ENCODE measurements at regions not wholly inside any gene's neighbourhood (a gene's known extent, or its start where the extent isn't known, plus 50 kb on each side); places are given as distances from the start of the nearest gene placed in this dataset.

DNA sequence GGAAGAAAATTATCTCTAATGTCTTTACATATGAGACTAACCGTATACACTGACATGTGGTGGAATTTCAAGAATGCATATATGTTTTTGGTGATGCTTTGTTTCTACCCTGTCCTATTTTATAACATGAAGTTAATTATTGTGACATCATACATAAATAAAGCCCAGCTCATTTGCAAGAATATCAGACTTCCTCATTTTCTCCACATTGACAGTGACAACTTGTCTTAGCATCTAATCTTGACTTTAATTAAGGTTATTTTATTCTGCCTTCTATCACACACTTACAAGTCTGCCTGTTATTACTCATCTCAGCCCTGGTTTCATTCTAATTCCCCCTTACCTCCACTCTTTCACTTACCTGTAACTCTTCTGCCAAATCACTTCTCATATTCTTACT lies 140.6 kb upstream of the STARD13 start:
- H3K4me1 ChIP-seq (ENCODE audit: insufficient read depth, low read length) = no peaks in the 10 kb centered on the region
- no peak overlapping the region for H3K4me3 ChIP-seq (ENCODE audit: low read length)
- no peak overlapping the region for H3K27ac ChIP-seq (ENCODE audit: low read length)
- no peaks in the 10 kb centered on the region for H3K27me3 ChIP-seq (ENCODE audit: insufficient read depth, low read length)
- no peaks in the 10 kb centered on the region for H3K36me3 ChIP-seq (ENCODE audit: insufficient read depth, low read depth, low read length)
- H3K9ac ChIP-seq (ENCODE audit: low read depth, low read length) = no peak overlapping the region
- no peaks in the 10 kb centered on the region for H3K9me3 ChIP-seq (ENCODE audit: insufficient read depth, low read depth, low read length)

DNA sequence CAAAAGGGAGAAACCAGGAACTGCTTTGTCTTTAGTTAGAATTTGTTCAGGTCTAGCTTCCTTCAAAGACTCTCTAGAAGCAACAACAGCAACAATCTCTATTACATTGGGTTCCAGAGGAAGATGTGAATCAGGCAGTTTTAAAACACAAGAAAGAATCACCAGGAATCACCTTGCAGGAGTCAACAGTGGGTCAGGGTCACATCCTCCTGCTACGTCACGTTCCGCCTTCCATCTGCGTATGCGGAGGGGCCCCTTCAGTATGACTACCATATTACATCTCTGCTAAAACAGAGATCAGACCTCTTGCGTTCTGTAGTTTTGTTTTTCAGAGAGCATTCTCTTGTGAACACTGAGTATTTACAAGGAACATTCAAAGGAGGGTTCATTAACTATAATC lies 147.8 kb upstream of the STARD13 start:
- Histone ChIP-seq H3K36me3 (ENCODE audit: insufficient read depth, low read depth, low read length) (no peaks in the 10 kb centered on the region), H3K4me1 (ENCODE audit: insufficient read depth, low read length) (no peaks in the 10 kb centered on the region), H3K9me3 (ENCODE audit: insufficient read depth, low read depth, low read length) (no peaks in the 10 kb centered on the region), H3K9ac (ENCODE audit: low read depth, low read length) (no peak overlapping the region), H3K4me3 (ENCODE audit: low read length) (no peak overlapping the region), H3K27ac (ENCODE audit: low read length) (no peak overlapping the region), H3K27me3 (ENCODE audit: insufficient read depth, low read length) (no peaks in the 10 kb centered on the region)

DNA sequence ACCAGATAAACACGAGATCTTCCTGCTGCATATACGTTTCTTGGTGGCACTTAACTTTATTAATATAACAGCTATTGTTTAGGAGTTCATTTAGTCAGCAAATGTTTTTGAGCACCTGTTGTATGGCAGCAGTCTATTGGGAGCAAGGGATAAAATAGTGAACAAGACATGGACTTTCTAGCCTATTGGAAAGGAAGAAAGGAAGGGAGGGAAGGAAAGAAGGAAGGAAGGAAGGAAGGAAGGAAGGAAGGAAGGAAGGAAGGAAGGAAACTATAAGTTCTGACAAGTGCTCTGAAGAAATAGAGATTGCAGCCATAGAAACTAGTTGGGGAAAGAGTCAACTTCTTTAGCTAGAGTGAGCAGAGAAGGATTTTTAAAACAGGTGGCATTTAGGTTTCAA lies 149.1 kb upstream of the STARD13 start:
- Histone ChIP-seq H3K9me3 (ENCODE audit: insufficient read depth, low read depth, low read length) (no peaks in the 10 kb centered on the region), H3K4me1 (ENCODE audit: insufficient read depth, low read length) (peaks cover 9% of the 10 kb centered on the region), H3K27ac (ENCODE audit: low read length) (no peak overlapping the region), H3K9ac (ENCODE audit: low read depth, low read length) (no peak overlapping the region), H3K4me3 (ENCODE audit: low read length) (no peak overlapping the region), H3K27me3 (ENCODE audit: insufficient read depth, low read length) (no peaks in the 10 kb centered on the region), H3K36me3 (ENCODE audit: insufficient read depth, low read depth, low read length) (no peaks in the 10 kb centered on the region)

DNA sequence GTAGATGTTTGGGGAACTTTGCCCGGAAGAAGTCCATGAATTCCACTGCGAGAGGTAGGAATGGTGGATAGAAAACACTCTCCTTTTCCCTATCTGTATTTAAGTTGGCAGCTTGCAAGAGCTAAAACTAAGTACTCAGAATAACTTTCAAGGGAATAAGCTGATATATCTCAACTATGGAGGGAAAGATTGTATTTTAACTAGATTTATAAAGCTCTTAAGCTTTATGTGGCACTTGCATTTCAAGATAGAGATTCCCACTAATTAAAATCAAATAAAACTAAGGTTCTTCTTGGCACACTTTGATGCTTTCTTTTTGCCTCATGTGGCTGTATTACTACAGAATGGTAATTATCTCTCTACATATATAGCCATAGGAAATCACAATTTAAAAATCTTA lies 149.7 kb upstream of the STARD13 start:
- Histone ChIP-seq H3K27me3 (ENCODE audit: insufficient read depth, low read length) (no peaks in the 10 kb centered on the region), H3K27ac (ENCODE audit: low read length) (no peak overlapping the region), H3K4me1 (ENCODE audit: insufficient read depth, low read length) (peaks cover 9% of the 10 kb centered on the region), H3K36me3 (ENCODE audit: insufficient read depth, low read depth, low read length) (no peaks in the 10 kb centered on the region), H3K9me3 (ENCODE audit: insufficient read depth, low read depth, low read length) (no peaks in the 10 kb centered on the region), H3K9ac (ENCODE audit: low read depth, low read length) (no peak overlapping the region), H3K4me3 (ENCODE audit: low read length) (no peak overlapping the region)

DNA sequence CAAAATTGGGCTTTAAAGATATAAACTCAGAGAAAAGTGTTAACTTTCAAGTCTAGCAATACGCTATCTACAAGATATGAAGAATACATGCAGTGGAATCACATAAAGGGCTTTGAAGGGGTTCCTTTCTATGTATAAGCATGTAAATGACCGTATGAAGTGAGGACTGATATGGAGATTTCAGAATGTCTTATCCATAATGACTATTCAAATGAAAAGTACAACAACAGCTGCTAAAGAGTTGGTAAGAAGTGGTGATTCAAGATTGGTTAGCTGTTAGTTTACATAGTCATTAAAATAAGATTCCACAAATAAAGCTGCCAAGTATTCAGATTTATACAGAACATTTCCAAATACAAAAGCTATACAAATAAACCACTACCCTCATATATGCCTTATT lies 153.4 kb upstream of the STARD13 start:
- Histone ChIP-seq H3K27ac (ENCODE audit: low read length) (no peak overlapping the region), H3K9ac (ENCODE audit: low read depth, low read length) (no peak overlapping the region), H3K4me3 (ENCODE audit: low read length) (no peak overlapping the region), H3K4me1 (ENCODE audit: insufficient read depth, low read length) (peaks cover 9% of the 10 kb centered on the region), H3K27me3 (ENCODE audit: insufficient read depth, low read length) (no peaks in the 10 kb centered on the region), H3K36me3 (ENCODE audit: insufficient read depth, low read depth, low read length) (no peaks in the 10 kb centered on the region), H3K9me3 (ENCODE audit: insufficient read depth, low read depth, low read length) (no peaks in the 10 kb centered on the region)

DNA sequence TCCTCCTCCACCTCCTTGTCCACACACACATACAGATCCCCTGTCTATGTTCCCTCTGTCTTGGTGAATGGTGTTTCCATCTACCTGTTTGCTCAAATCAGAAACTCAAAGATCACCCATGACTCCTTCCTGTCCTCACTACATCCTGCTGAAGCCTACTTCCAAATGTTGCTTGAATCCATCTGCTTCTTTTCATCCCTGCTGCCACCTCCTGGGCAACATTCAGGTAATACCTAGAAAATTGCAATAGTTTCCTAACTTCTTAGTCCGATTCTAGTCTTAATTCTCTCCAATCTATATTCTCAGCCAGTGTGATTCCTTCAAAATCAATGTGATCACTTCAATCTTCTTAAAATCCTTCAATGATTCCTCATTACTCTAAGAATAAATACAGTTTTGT lies 155.5 kb upstream of the STARD13 start:
- Histone ChIP-seq H3K27me3 (ENCODE audit: insufficient read depth, low read length) (no peaks in the 10 kb centered on the region), H3K4me3 (ENCODE audit: low read length) (no peak overlapping the region), H3K36me3 (ENCODE audit: insufficient read depth, low read depth, low read length) (no peaks in the 10 kb centered on the region), H3K27ac (ENCODE audit: low read length) (no peak overlapping the region), H3K9me3 (ENCODE audit: insufficient read depth, low read depth, low read length) (no peaks in the 10 kb centered on the region), H3K4me1 (ENCODE audit: insufficient read depth, low read length) (peaks cover 9% of the 10 kb centered on the region), H3K9ac (ENCODE audit: low read depth, low read length) (no peak overlapping the region)

DNA sequence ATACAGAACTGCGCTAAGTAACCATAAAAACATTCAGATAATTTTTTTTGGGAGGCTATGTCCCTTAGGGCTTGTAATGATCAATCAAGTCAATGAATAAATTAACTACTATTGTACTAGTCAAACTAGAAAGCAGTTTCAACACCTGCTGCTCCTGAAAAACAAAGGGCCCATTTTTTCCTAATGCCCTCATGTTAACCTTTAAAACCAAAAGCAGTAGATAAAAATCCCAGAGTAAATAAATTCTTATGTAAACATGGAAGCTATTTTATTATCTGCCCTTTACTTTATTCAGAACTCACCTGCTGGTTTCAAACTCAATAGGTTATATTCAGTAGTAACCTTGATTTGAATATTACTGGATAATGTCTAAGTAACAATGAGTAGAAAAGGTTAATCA lies 159.5 kb upstream of the STARD13 start:
- Histone ChIP-seq H3K4me3 (ENCODE audit: low read length) (no peak overlapping the region), H3K9ac (ENCODE audit: low read depth, low read length) (no peak overlapping the region), H3K9me3 (ENCODE audit: insufficient read depth, low read depth, low read length) (no peaks in the 10 kb centered on the region), H3K27ac (ENCODE audit: low read length) (no peak overlapping the region), H3K36me3 (ENCODE audit: insufficient read depth, low read depth, low read length) (no peaks in the 10 kb centered on the region), H3K4me1 (ENCODE audit: insufficient read depth, low read length) (no peaks in the 10 kb centered on the region), H3K27me3 (ENCODE audit: insufficient read depth, low read length) (no peaks in the 10 kb centered on the region)

DNA sequence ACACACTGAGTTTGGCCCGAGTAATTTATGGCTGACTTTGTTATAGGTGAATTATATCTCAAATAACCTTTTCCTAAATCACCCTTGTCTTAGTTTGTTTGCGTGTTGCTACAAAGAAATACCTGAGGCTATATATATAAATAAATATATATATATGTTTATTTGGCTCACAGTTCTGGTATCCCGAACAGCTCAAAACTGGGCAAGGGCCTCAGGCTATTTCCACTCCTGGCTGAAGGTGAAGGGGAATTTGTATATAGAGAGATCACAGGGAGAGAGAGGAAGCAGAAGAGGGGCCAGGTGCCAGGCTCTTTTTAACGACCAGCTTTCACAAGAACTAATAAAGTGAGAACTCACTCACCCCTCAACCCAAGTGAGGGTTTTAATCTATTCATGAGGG lies 159.9 kb upstream of the STARD13 start:
- Histone ChIP-seq H3K4me3 (ENCODE audit: low read length) (no peak overlapping the region), H3K27ac (ENCODE audit: low read length) (no peak overlapping the region), H3K4me1 (ENCODE audit: insufficient read depth, low read length) (no peaks in the 10 kb centered on the region), H3K9ac (ENCODE audit: low read depth, low read length) (no peak overlapping the region), H3K9me3 (ENCODE audit: insufficient read depth, low read depth, low read length) (no peaks in the 10 kb centered on the region), H3K27me3 (ENCODE audit: insufficient read depth, low read length) (no peaks in the 10 kb centered on the region), H3K36me3 (ENCODE audit: insufficient read depth, low read depth, low read length) (no peaks in the 10 kb centered on the region)

DNA sequence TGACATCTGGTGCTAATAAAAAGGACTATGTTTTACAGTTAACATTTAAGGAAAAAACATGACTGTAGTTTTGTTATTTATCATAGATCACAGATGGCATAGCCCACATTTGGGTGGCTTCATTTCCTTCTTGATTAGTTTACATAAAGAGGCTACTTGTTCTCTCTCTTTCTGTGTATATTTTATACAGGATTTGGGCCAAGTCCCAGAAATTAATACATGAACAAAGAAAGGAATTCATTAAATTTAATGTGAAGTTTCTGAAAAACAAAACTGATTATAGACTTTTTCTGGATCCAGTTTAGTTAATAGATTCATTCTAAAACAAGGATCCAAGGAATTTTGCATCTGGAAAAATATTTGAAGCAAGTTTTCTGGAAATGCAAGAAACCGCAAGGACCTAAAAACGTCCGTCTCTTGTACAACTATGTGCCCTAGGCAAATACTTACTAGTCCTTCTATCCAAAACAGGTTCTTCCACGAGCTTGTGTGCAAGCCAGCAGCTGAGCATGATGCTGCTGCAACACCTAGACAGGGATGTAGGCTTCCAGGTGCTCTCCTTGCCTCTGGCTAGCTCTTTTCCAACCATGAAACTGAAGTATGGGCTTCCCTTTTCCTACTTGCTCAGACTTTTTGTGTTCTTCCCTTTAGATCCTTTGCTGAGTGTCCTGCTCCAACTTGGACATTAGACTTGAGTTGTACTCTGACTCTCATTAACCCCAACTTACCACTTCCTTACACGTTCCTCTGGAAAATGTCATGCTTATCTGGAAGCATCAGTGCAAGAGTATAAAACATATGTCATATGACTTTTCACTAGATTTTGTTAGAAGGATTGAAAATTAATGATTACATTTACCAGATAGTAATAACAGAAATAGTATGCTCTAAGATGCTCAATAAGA lies 161.5 kb upstream of the STARD13 start:
- no peaks in the 10 kb centered on the region for H3K27me3 ChIP-seq (ENCODE audit: insufficient read depth, low read length)
- H3K4me3 ChIP-seq (ENCODE audit: low read length) = no peak overlapping the region
- H3K9me3 ChIP-seq (ENCODE audit: insufficient read depth, low read depth, low read length) = no peaks in the 10 kb centered on the region
- H3K9ac ChIP-seq (ENCODE audit: low read depth, low read length) = no peak overlapping the region
- H3K4me1 ChIP-seq (ENCODE audit: insufficient read depth, low read length) = no peaks in the 10 kb centered on the region
- no peak overlapping the region for H3K27ac ChIP-seq (ENCODE audit: low read length)
- H3K36me3 ChIP-seq (ENCODE audit: insufficient read depth, low read depth, low read length) = no peaks in the 10 kb centered on the region

DNA sequence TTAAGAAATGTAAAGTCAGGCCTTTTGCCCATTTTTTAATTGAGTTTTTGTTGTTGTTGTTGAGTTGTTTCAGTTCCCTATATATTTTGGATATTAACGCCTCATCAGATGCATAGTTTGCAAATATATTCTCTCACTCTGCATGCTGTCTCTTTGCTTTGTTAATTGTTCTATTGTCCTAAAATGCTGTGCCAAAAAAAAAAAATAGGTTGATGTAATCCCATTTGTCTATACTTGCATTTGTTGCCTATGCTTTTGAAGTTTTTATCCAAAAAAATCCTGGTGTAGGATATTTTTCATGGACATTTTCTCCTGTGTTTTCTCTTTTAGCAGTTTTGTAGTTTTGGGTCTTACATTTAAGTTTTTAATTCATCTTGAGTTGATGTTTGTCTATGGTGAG lies 163.3 kb upstream of the STARD13 start:
- H3K9me3 ChIP-seq (ENCODE audit: insufficient read depth, low read depth, low read length) = no peaks in the 10 kb centered on the region
- H3K4me1 ChIP-seq (ENCODE audit: insufficient read depth, low read length) = no peaks in the 10 kb centered on the region
- H3K9ac ChIP-seq (ENCODE audit: low read depth, low read length) = no peak overlapping the region
- H3K27me3 ChIP-seq (ENCODE audit: insufficient read depth, low read length) = no peaks in the 10 kb centered on the region
- no peak overlapping the region for H3K27ac ChIP-seq (ENCODE audit: low read length)
- no peak overlapping the region for H3K4me3 ChIP-seq (ENCODE audit: low read length)
- no peaks in the 10 kb centered on the region for H3K36me3 ChIP-seq (ENCODE audit: insufficient read depth, low read depth, low read length)

DNA sequence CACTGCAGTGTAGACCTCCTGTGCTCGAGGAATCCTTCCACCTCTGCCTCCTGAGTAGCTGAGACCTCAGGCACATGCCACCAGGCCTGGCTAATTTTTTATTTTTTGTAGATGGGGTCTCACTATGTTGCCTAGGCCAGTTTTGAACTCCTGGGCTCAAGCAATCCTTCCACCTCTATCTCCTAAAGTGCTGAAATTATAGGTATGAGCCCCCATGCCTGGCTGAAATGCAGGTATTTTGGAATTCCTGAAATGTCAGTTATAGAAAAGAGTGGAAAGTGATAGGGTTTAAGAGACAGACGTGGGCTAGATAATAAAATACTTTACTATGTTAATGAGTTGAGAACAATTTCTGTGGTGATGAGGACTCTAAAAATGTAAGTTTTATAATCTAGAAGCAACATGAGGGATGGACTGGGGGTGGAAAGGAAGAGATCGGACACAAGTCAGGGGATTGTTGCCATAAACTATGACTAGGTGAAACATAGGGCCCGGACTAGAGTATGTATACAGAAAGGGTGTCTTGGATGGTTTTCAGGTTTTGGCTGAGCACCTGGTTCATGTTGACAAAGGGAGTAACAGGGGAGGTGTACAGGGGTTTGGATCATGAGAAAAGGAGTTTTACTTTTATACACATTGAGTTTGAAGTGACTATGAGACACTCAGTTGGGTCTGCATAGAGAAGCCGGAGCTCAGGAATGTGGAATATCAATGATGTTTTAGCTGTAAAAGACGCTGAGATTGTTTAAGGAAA lies 165.6 kb upstream of the STARD13 start:
- no peak overlapping the region for H3K9ac ChIP-seq (ENCODE audit: low read depth, low read length)
- H3K27ac ChIP-seq (ENCODE audit: low read length) = no peak overlapping the region
- H3K4me3 ChIP-seq (ENCODE audit: low read length) = no peak overlapping the region
- no peaks in the 10 kb centered on the region for H3K27me3 ChIP-seq (ENCODE audit: insufficient read depth, low read length)
- no peaks in the 10 kb centered on the region for H3K9me3 ChIP-seq (ENCODE audit: insufficient read depth, low read depth, low read length)
- no peaks in the 10 kb centered on the region for H3K36me3 ChIP-seq (ENCODE audit: insufficient read depth, low read depth, low read length)
- H3K4me1 ChIP-seq (ENCODE audit: insufficient read depth, low read length) = no peaks in the 10 kb centered on the region
